Neural crest cell (in vitro differentiated cells): ENCODE measurements at regions not wholly inside any gene's neighbourhood (a gene's known extent, or its start where the extent isn't known, plus 50 kb on each side); places are given as distances from the start of the nearest gene placed in this dataset.

Source experiments
- DNase-seq: peaks from one replicate; pipeline ENCODE4 v3.0.0; 2021; ENCODE audit warnings: low read depth, mixed read lengths, low spot score
- H3K27ac Mint-ChIP-seq: one replicate; pipeline ENCODE4 v1.8.0; 2021; ENCODE audit warnings: mild to moderate bottlenecking, mixed read lengths; ENCODE audit not compliant: unreplicated experiment
- H3K27me3 Mint-ChIP-seq: 2 replicates; pipeline ENCODE4 v1.8.0; 2021; ENCODE audit warnings: low read depth, mild to moderate bottlenecking, mixed read lengths
- H3K36me3 Mint-ChIP-seq: 2 replicates; pipeline ENCODE4 v1.8.0; 2021; ENCODE audit warnings: low read depth, mild to moderate bottlenecking, mixed read lengths
- H3K4me1 Mint-ChIP-seq: 2 replicates; pipeline ENCODE4 v1.8.0; 2021; ENCODE audit warnings: mixed read lengths
- H3K4me3 Mint-ChIP-seq: one replicate; pipeline ENCODE4 v1.8.0; 2021; ENCODE audit warnings: mild to moderate bottlenecking, mixed read lengths
- H3K9me3 Mint-ChIP-seq: 2 replicates; pipeline ENCODE4 v1.8.0; 2021; ENCODE audit warnings: mixed read lengths
- CTCF ChIP-seq: fragments of 200-600 bp; sonication (generic); conservative IDR thresholded peaks from 2 replicates; pipeline ENCODE4 v1.5.0; 2021; ENCODE audit warnings: antibody characterized with exemption, mild to moderate bottlenecking

DNA sequence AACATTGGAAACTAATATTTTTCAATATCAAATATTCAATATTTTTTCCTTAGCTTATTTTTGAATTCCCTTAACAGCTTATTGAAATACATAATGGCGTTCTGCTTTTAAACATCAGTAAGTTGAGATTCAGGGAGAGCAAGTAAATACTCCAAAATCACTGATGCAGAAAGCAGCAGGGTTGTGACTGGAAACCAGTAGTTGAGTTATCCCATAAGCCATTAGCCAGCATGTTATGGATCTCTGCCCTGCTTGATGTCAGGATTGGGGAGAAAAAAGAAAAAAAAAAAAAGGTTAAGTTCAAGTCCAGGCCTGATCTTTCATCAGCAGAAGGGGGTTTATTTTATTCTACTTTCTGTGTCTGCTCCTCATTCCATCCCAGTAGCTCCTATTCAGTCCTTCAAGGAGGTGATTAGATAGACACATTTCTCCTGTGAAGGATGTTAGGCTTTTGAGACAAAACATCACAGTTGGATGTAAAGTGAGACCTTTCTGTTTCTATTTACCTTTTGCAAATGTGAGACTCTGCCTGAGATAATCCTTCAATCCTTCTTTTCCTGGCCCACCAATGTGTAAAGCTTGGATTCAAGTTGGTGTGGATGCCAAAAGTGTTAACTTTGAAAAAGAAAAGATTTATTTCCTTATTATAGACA is 110.9 kb upstream of the HDAC9 start:
- Mint-ChIP-seq H3K36me3 (no peaks in the 10 kb centered on the region), H3K27me3 (no peaks in the 10 kb centered on the region), H3K9me3 (no peaks in the 10 kb centered on the region), H3K4me3 (no peak overlapping the region), H3K4me1 (peaks cover 7% of the 10 kb centered on the region), H3K27ac (no peak overlapping the region)
- no peak for DNase-seq
- TF ChIP-seq CTCF = no peak

DNA sequence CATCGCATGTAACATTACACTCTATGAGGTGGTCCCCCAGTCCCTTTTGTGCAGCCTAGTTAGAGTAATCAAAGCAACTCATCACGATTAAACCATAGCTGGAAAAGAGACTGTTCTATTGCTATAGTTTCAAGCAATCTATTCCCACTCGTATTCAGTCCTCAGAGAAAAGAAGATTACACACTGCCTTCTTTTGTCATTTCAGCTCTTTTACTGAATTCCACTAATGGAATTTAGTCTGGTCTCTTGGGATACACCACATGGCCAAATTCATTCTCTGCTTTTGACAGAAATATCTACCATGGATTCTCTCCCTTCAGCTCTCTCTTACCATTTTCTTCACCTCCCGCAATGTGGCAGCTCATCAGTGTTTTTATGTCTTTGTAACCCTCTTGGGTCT is 108.9 kb upstream of the HDAC9 start:
- no peak overlapping the region for H3K27ac Mint-ChIP-seq

GRCh38 chr7:18387191-18387735 is 108.3 kb upstream of the HDAC9 start:
- Mint-ChIP-seq H3K4me3 (no peak overlapping the region), H3K36me3 (no peaks in the 10 kb centered on the region), H3K27me3 (no peaks in the 10 kb centered on the region), H3K9me3 (peaks cover 2% of the 10 kb centered on the region), H3K27ac (no peak overlapping the region), H3K4me1 (peaks cover 12% of the 10 kb centered on the region)
- no peak for DNase-seq
- no peak for TF ChIP-seq CTCF

More for the DNA sequence above, 108.9 kb upstream of the HDAC9 start:
- Mint-ChIP-seq H3K36me3 (no peaks in the 10 kb centered on the region), H3K4me3 (no peak overlapping the region), H3K4me1 (peaks cover 12% of the 10 kb centered on the region), H3K9me3 (peaks cover 2% of the 10 kb centered on the region), H3K27me3 (no peaks in the 10 kb centered on the region)
- no peak for DNase-seq
- TF ChIP-seq CTCF = no peak

GRCh38 chr7:18390535-18390907 is 105.0 kb upstream of the HDAC9 start:
- Mint-ChIP-seq H3K36me3 (no peaks in the 10 kb centered on the region), H3K4me1 (peaks cover 26% of the 10 kb centered on the region)

DNA sequence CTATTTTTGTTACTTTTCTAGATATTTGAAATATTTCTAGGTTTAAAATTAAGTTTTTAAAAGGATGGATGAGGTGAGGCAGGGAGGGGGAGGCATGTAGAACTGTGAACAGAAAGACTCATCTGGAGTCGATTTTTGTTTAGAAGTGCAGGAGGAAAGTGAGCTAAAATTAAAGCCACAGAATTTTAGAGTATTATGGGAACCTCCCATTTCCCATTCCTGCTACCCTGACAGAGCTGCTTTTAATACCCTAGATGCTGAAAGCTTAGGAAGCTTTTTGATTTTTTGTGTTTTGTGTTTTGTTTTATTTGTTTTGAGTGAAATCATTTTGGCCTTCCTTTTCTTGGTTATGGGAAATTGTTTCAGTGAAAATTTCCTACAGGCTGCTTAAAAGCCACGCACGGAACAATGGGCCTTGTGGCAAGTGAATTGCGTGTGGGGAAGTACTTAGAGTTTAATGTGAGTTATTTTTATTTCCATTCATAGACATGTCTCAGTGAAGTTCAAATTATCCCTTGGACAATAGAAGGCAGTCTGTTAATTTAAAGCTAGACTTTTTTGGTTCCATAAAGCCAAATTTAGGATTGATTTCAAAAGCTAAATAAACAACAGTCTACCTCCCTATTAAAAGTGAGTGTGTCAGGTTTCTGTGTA is 102.0 kb upstream of the HDAC9 start:
- Mint-ChIP-seq H3K27ac (peak overlapping the region; percentile 1), H3K27me3 (no peaks in the 10 kb centered on the region), H3K4me3 (no peak overlapping the region)

More at GRCh38 chr7:18390535-18390907, 105.0 kb upstream of the HDAC9 start:
- H3K27me3 Mint-ChIP-seq = no peaks in the 10 kb centered on the region
- no peak for DNase-seq
- no peak overlapping the region for H3K27ac Mint-ChIP-seq
- H3K9me3 Mint-ChIP-seq = peaks cover 2% of the 10 kb centered on the region
- no peak for TF ChIP-seq CTCF
- no peak overlapping the region for H3K4me3 Mint-ChIP-seq

More for the DNA sequence above, 102.0 kb upstream of the HDAC9 start:
- no peak for TF ChIP-seq CTCF
- peaks cover 32% of the 10 kb centered on the region for H3K4me1 Mint-ChIP-seq
- H3K9me3 Mint-ChIP-seq = peaks cover 2% of the 10 kb centered on the region
- H3K36me3 Mint-ChIP-seq = no peaks in the 10 kb centered on the region
- no peak for DNase-seq
